ENCODE measurements at regions not wholly inside any gene's neighbourhood (a gene's known extent, or its start where the extent isn't known, plus 50 kb on each side); places are given as distances from the start of the nearest gene placed in this dataset.

GRCh38 chr20:11045412-11046175 is 371.8 kb upstream of the JAG1 start:
- TF ChIP-seq POLR2A (IDR thresholded peaks at IDR 0.05; ENCODE audit: low read length): no peak
- no peak for TF ChIP-seq GATA1 (IDR thresholded peaks at IDR 0.05; ENCODE audit: low read depth, low read length)
